NCI-H345 treated with DMSO at 0.1 percent for 48 hours (cell line): ENCODE measurements at regions not wholly inside any gene's neighbourhood (a gene's known extent, or its start where the extent isn't known, plus 50 kb on each side); places are given as distances from the start of the nearest gene placed in this dataset.

Source experiments
- DNase-seq: peaks from one replicate; lab custom pipeline; 2025; ENCODE audit not compliant: unreplicated experiment; lab: John Stamatoyannopoulos, UW

- DNase-seq = no peak
Observed at GRCh38 chr2:47620770-47621437, 50.1 kb upstream of the KCNK12 start.
